Endothelial cell of umbilical vein (primary cell): ENCODE measurements at regions not wholly inside any gene's neighbourhood (a gene's known extent, or its start where the extent isn't known, plus 50 kb on each side); places are given as distances from the start of the nearest gene placed in this dataset.

Experiments used
- CTCF ChIP-seq, 2 donors: IDR thresholded peaks; 1 replicate in 1 of 2; 2 replicates in 1 of 2; pipeline ENCODE4 v1.5.1; 2011; ENCODE audit warnings: low read length in 2 of 2, mild to moderate bottlenecking in 2 of 2, moderate library complexity in 2 of 2, control low read depth in 1 of 2, inconsistent platforms in 1 of 2, low read depth in 1 of 2; ENCODE audit not compliant: insufficient read depth in 1 of 2; ENCODE audit errors: extremely low read depth in 1 of 2
- MAX ChIP-seq: IDR thresholded peaks from 2 replicates; pipeline ENCODE4 v1.6.1; 2011; ENCODE audit not compliant: insufficient read depth, insufficient read length
- POLR2A ChIP-seq: IDR thresholded peaks from 2 replicates; pipeline ENCODE4 v1.6.1; 2012; ENCODE audit warnings: low read depth, mild to moderate bottlenecking, control low read depth, low read length
- POLR2AphosphoS5 ChIP-seq: IDR thresholded peaks from 2 replicates; pipeline ENCODE4 v1.6.1; 2012; ENCODE audit warnings: low read depth, mild to moderate bottlenecking, control low read depth, low read length, moderate library complexity; ENCODE audit not compliant: insufficient read depth

- no peak for TF ChIP-seq CTCF (IDR thresholded peaks at IDR 0.05; ENCODE audit: extremely low read depth in 1 of 2, insufficient read depth in 1 of 2, low read depth in 1 of 2, low read length in 2 of 2)
- TF ChIP-seq POLR2A, result no peak
- no peak for TF ChIP-seq POLR2AphosphoS5
- TF ChIP-seq MAX, result no peak
These were observed 223.7 kb downstream of the DSEL start for GRCh38 chr18:67292814-67293213.
